Endothelial cell of umbilical vein (primary cell): ENCODE measurements at regions not wholly inside any gene's neighbourhood (a gene's known extent, or its start where the extent isn't known, plus 50 kb on each side); places are given as distances from the start of the nearest gene placed in this dataset.

Source experiments
- FOS ChIP-seq: IDR thresholded peaks from 2 replicates; pipeline ENCODE4 v1.6.1; 2011; ENCODE audit warnings: mild to moderate bottlenecking, low read length, moderate library complexity, borderline replicate concordance; ENCODE audit not compliant: insufficient read depth
- GATA2 ChIP-seq: IDR thresholded peaks from 2 replicates; pipeline ENCODE4 v1.7.0; 2011; ENCODE audit warnings: low read depth, mild to moderate bottlenecking, moderate library complexity, mixed read lengths, low read length; ENCODE audit not compliant: insufficient read length, insufficient read depth
- JUN ChIP-seq: IDR thresholded peaks from 2 replicates; pipeline ENCODE4 v1.6.1; 2011; ENCODE audit warnings: borderline replicate concordance, low read depth; ENCODE audit not compliant: insufficient read length, insufficient read depth
- MYC ChIP-seq: IDR thresholded peaks from one replicate; pipeline ENCODE4 v1.6.1; 2011; ENCODE audit warnings: mild to moderate bottlenecking, low read depth, low read length
- POLR2A ChIP-seq: IDR thresholded peaks from 2 replicates; pipeline ENCODE4 v1.6.1; 2012; ENCODE audit warnings: low read depth, mild to moderate bottlenecking, control low read depth, low read length
- TF ChIP-seq, protein P1 (sequence below), 2 donors: IDR thresholded peaks; 1 replicate in 1 of 2; 2 replicates in 1 of 2; pipeline ENCODE4 v1.5.1; 2011; ENCODE audit warnings: low read length in 2 of 2, mild to moderate bottlenecking in 2 of 2, moderate library complexity in 2 of 2, control low read depth in 1 of 2, inconsistent platforms in 1 of 2, low read depth in 1 of 2; ENCODE audit not compliant: insufficient read depth in 1 of 2; ENCODE audit errors: extremely low read depth in 1 of 2

DNA sequence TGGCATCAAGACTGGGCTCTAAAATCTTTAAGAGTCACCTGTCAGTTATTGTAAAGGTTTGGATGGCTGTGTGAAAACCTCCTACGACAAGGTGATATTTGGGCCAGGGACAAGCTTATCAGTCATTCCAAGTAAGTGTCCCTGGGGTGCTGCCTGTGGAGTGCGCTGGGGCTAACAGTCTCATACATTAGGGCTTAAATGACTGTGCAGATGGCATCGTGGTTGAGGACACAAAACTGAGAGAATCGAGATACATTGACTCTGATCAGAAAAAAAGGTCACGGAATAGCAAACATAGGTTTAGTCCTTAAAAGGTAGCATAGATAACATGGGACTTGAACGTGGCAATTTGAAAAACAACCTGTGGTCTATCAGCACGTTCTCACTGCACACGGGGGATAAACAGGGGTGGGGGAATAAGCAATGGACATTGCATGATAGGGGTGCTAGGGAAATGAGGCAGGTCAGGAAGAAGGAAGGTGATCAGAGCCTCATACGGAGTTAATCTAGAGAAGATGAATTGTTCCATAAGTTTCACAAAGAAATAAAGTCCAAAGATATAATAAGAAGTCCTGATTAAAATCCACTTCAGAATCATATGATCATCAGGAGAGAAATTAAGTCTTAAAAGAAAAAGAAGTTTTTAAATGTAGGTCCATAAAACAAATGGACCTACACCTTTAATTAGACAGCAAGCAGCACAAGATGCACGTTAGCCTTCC lies 100.3 kb downstream of the DAD1 start:
- TF ChIP-seq, protein P1, sequence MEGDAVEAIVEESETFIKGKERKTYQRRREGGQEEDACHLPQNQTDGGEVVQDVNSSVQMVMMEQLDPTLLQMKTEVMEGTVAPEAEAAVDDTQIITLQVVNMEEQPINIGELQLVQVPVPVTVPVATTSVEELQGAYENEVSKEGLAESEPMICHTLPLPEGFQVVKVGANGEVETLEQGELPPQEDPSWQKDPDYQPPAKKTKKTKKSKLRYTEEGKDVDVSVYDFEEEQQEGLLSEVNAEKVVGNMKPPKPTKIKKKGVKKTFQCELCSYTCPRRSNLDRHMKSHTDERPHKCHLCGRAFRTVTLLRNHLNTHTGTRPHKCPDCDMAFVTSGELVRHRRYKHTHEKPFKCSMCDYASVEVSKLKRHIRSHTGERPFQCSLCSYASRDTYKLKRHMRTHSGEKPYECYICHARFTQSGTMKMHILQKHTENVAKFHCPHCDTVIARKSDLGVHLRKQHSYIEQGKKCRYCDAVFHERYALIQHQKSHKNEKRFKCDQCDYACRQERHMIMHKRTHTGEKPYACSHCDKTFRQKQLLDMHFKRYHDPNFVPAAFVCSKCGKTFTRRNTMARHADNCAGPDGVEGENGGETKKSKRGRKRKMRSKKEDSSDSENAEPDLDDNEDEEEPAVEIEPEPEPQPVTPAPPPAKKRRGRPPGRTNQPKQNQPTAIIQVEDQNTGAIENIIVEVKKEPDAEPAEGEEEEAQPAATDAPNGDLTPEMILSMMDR (IDR thresholded peaks at IDR 0.05; ENCODE audit: extremely low read depth in 1 of 2, insufficient read depth in 1 of 2, low read depth in 1 of 2, low read length in 2 of 2) = no peak
- TF ChIP-seq POLR2A (no peak), MYC (no peak), FOS (no peak), GATA2 (no peak), JUN (no peak)
